BJ (cell line): ENCODE measurements at regions not wholly inside any gene's neighbourhood (a gene's known extent, or its start where the extent isn't known, plus 50 kb on each side); places are given as distances from the start of the nearest gene placed in this dataset.

Experiments
- CTCF ChIA-PET: fragments of 350-600 bp; formaldehyde crosslinking; extraction: SDS; loops from one replicate; lab custom pipeline; 2021; ENCODE audit warnings: antibody characterized with exemption, inconsistent platforms; lab: Yijun Ruan, JAX
- POLR2A ChIA-PET: fragments of 300-600 bp; sonication (Branson Sonifier 250); formaldehyde crosslinking; extraction: SDS; loops from one replicate; lab custom pipeline; 2021; ENCODE audit warnings: antibody characterized with exemption; lab: Charles Lee
- DNase-seq: peaks from one replicate; pipeline ENCODE4 v3.0.0-alpha.2; 2011; ENCODE audit warnings: low read depth
- H3K27me3 ChIP-seq: 2 replicates; pipeline ENCODE4 v1.6.0; 2011; ENCODE audit warnings: low read length; ENCODE audit not compliant: control insufficient read depth, insufficient read depth
- H3K36me3 ChIP-seq: 2 replicates; pipeline ENCODE4 v1.5.1; 2011; ENCODE audit warnings: low read length; ENCODE audit not compliant: control insufficient read depth, insufficient read depth
- H3K4me3 ChIP-seq: 2 replicates; pipeline ENCODE4 v1.5.1; 2011; ENCODE audit warnings: low read depth, mild to moderate bottlenecking, control low read depth, low read length
- CTCF ChIP-seq: IDR thresholded peaks from 2 replicates; pipeline ENCODE4 v1.5.1; 2011; ENCODE audit warnings: low read depth, mild to moderate bottlenecking, control low read depth, inconsistent platforms, low read length, moderate library complexity; ENCODE audit not compliant: insufficient read depth

- no peaks in the 10 kb centered on the region for H3K27me3 ChIP-seq
- POLR2A ChIA-PET: no interaction called here
- CTCF ChIA-PET: no interaction called here
- no peaks in the 10 kb centered on the region for H3K36me3 ChIP-seq
- TF ChIP-seq CTCF: no peak
- no peak for DNase-seq
- no peak overlapping the region for H3K4me3 ChIP-seq
Observed at GRCh38 chr1:219732814-219733491, 120.0 kb upstream of the ZC3H11B start.

- Histone ChIP-seq H3K36me3 (no peaks in the 10 kb centered on the region), H3K27me3 (no peaks in the 10 kb centered on the region), H3K4me3 (no peak overlapping the region)
- ChIA-PET CTCF (interaction anchor here (0.7 kb wide), 1 partner anchor 16 kb away, joined by 3 read pairs; no protein-coding TSS in a partner anchor), POLR2A (no interaction called here)
- DNase-seq: no peak
- TF ChIP-seq CTCF: no peak
Observed at GRCh38 chr1:219731771-219732170, 118.9 kb upstream of the ZC3H11B start.

DNA sequence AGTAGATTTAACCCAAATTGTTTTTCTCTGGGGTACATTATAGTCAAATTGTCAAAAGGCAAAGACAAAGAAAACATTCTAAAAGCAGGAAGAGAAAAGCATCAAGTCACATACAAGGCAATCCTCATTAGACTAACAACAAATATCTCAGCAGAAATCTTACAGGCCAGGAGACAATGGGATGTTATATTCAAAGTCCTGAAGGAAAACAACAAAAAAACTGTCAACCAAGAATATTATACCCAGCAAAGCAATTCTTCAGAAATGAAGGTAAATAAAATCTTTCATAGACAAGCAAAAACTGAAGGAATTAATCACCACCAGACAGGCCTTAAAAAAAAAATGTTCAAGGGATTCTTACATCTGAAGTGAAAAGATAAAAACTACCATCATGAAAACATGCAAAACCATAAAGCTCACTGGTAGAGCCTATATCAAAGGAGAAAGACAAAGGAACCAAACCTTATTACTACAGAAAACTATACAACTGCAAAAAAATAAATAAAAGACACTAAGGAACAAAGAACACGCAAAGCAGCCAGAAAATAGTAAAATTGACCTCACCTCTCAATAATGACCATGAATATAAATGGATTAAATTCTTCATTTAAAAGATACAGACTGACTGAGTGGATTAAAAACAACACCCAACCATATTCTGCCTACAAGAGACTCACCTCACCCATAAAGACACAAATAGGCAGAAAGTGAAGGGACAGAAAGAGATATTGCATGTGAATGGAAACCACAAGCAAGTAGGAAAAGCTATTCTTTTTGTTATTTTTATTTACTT, 113.8 kb upstream of the ZC3H11B start:
- ChIA-PET POLR2A (no interaction called here), CTCF (no interaction called here)
- TF ChIP-seq CTCF: no peak
- Histone ChIP-seq H3K27me3 (no peaks in the 10 kb centered on the region), H3K4me3 (no peak overlapping the region), H3K36me3 (no peaks in the 10 kb centered on the region)
- no peak for DNase-seq

DNA sequence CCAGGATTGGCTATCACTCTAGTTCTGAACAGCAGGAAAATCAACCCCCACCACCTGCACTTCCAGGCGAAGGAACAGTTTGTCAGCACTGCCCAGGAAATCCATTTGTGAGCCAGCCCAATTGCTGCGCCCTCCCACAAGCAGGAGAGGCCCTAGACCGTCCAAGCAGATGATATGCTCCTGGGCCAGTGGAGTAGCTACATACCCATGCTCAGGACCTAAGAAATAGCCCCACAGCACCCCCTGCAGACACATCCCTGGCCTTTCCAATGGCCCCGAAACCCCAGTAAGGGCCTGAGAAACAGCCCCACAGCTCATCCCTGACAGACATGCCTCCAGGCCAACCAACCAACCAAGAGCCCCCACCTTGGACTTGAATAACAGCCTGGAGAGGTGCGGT, 111.5 kb upstream of the ZC3H11B start:
- POLR2A ChIA-PET: no interaction called here
- CTCF ChIA-PET: no interaction called here

More for the DNA sequence above, 111.5 kb upstream of the ZC3H11B start:
- H3K36me3 ChIP-seq: no peaks in the 10 kb centered on the region
- H3K4me3 ChIP-seq: no peak overlapping the region
- H3K27me3 ChIP-seq: no peaks in the 10 kb centered on the region
- no peak for TF ChIP-seq CTCF
- DNase-seq: no peak
